ENCODE measurements at regions not wholly inside any gene's neighbourhood (a gene's known extent, or its start where the extent isn't known, plus 50 kb on each side); places are given as distances from the start of the nearest gene placed in this dataset.

DNA sequence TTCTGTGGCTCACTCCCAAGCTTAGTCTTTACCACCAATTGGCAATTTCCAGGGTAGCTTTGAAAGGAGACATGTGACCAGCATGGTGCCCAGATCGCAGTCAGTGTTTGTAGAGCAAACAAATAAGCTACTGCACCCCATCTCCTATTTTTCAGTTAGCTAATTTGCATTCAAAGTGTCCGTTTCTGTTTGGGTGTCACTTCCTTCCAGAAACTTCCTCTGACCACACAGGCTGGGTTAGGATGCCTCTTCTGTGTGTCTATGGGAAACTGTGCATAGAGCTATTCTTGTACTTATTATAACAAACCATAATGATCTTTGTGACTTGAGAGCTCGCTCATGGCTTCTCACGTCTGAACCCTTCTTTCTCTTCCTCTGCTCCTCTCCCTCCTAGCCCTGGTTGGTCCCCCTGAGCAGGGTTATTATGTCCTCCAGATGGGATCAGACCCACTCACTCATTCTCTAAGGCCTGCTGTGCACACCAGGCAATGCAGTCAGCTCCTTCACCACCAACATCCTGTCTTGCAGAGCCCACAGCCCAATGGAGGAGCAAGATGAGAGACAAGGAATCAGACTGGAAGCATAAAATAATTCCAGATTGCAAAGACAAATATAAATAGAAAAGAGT is 101.2 kb upstream of the ALK start:
- TF ChIP-seq POLR2AphosphoS5 (IDR thresholded peaks at IDR 0.05; ENCODE audit: insufficient read depth, low read depth, low read length): no peak
- TF ChIP-seq MYC (IDR thresholded peaks at IDR 0.05; ENCODE audit: low read depth, low read length): no peak

Data from endothelial cell of umbilical vein (primary cell).